H9 (cell line): ENCODE measurements at regions not wholly inside any gene's neighbourhood (a gene's known extent, or its start where the extent isn't known, plus 50 kb on each side); places are given as distances from the start of the nearest gene placed in this dataset.

Experiments
- DNase-seq: peaks from one replicate; pipeline ENCODE4 v3.0.0-alpha.2; 2017
- H2AFZ ChIP-seq: one replicate; pipeline ENCODE4 v1.6.1; 2013; ENCODE audit warnings: mild to moderate bottlenecking, low read length, control low read depth, moderate library complexity
- H2AK5ac ChIP-seq: 2 replicates; pipeline ENCODE4 v1.6.1; 2013; ENCODE audit warnings: low read length, control low read depth, mixed read lengths; ENCODE audit not compliant: insufficient read length
- H2BK120ac ChIP-seq: one replicate; pipeline ENCODE4 v1.6.1; 2013; ENCODE audit warnings: low read depth, mild to moderate bottlenecking, low read length, control low read depth, inconsistent platforms; ENCODE audit not compliant: poor library complexity, severe bottlenecking
- H2BK12ac ChIP-seq: 2 replicates; pipeline ENCODE4 v1.6.1; 2013; ENCODE audit warnings: low read length, control low read depth, mixed read lengths, low read depth; ENCODE audit not compliant: insufficient read length
- H2BK15ac ChIP-seq: 2 replicates; pipeline ENCODE4 v1.6.1; 2013; ENCODE audit warnings: low read depth, low read length, control low read depth
- H2BK20ac ChIP-seq: one replicate; pipeline ENCODE4 v1.6.1; 2013; ENCODE audit warnings: low read depth, mild to moderate bottlenecking, low read length, control low read depth, inconsistent platforms; ENCODE audit not compliant: poor library complexity, severe bottlenecking
- H2BK5ac ChIP-seq: 2 replicates; pipeline ENCODE4 v1.6.1; 2013; ENCODE audit warnings: low read length, control low read depth, mixed read lengths; ENCODE audit not compliant: insufficient read length
- H3K14ac ChIP-seq: 2 replicates; pipeline ENCODE4 v1.6.1; 2013; ENCODE audit warnings: low read length, control low read depth; ENCODE audit not compliant: insufficient read depth
- H3K18ac ChIP-seq: 2 replicates; pipeline ENCODE4 v1.6.1; 2013; ENCODE audit warnings: low read depth, mild to moderate bottlenecking, mixed read lengths, low read length, control low read depth; ENCODE audit not compliant: insufficient read length
- H3K23ac ChIP-seq: 2 replicates; pipeline ENCODE4 v1.6.1; 2013; ENCODE audit warnings: low read length, control low read depth, mixed read lengths, low read depth; ENCODE audit not compliant: insufficient read length
- H3K23me2 ChIP-seq: 2 replicates; pipeline ENCODE4 v1.6.1; 2013; ENCODE audit warnings: low read depth, mild to moderate bottlenecking, mixed read lengths, low read length, control low read depth; ENCODE audit not compliant: insufficient read length, poor library complexity, severe bottlenecking
- H3K27ac ChIP-seq: 2 replicates; pipeline ENCODE4 v1.5.1; 2013; ENCODE audit warnings: low read length, control low read depth, mixed read lengths, low read depth; ENCODE audit not compliant: insufficient read length
- H3K27me3 ChIP-seq: 2 replicates; pipeline ENCODE4 v1.6.1; 2013; ENCODE audit warnings: low read length, control low read depth, inconsistent platforms; ENCODE audit not compliant: insufficient read depth
- H3K4ac ChIP-seq: 2 replicates; pipeline ENCODE4 v1.6.1; 2013; ENCODE audit warnings: low read depth, mild to moderate bottlenecking, control low read depth, inconsistent platforms, low read length, moderate library complexity
- H3K4me1 ChIP-seq: 2 replicates; pipeline ENCODE4 v1.6.1; 2013; ENCODE audit warnings: low read length, control low read depth, inconsistent platforms; ENCODE audit not compliant: insufficient read depth
- H3K4me2 ChIP-seq: 2 replicates; pipeline ENCODE4 v1.6.1; 2013; ENCODE audit warnings: low read length, control low read depth, mixed read lengths; ENCODE audit not compliant: insufficient read length, insufficient read depth
- H3K56ac ChIP-seq: 2 replicates; pipeline ENCODE4 v1.6.1; 2013; ENCODE audit warnings: low read depth, mild to moderate bottlenecking, mixed read lengths, low read length, control low read depth; ENCODE audit not compliant: insufficient read length
- H3K79me1 ChIP-seq: 2 replicates; pipeline ENCODE4 v1.6.1; 2013; ENCODE audit warnings: low read depth, mild to moderate bottlenecking, moderate library complexity, low read length, control low read depth, inconsistent platforms; ENCODE audit not compliant: insufficient read depth, poor library complexity, severe bottlenecking
- H3K79me2 ChIP-seq: 2 replicates; pipeline ENCODE4 v1.6.1; 2013; ENCODE audit warnings: low read length, control low read depth, inconsistent platforms; ENCODE audit not compliant: insufficient read depth
- H3K9ac ChIP-seq: 2 replicates; pipeline ENCODE4 v1.6.1; 2013; ENCODE audit warnings: low read length, control low read depth, mixed read lengths; ENCODE audit not compliant: insufficient read length; ENCODE audit errors: extremely low read depth
- H3K9me3 ChIP-seq: one replicate; pipeline ENCODE4 v1.6.1; 2013; ENCODE audit warnings: low read depth, low read length, inconsistent platforms; ENCODE audit not compliant: control insufficient read depth
- H3T11ph ChIP-seq: one replicate; pipeline ENCODE4 v1.6.1; 2013; ENCODE audit warnings: mild to moderate bottlenecking, low read length, control low read depth, inconsistent platforms
- H4K20me1 ChIP-seq: one replicate; pipeline ENCODE4 v1.6.1; 2013; ENCODE audit not compliant: control insufficient read depth, insufficient read length, insufficient read depth
- H4K5ac ChIP-seq: 2 replicates; pipeline ENCODE4 v1.6.1; 2013; ENCODE audit warnings: low read depth, mild to moderate bottlenecking, mixed read lengths, low read length, control low read depth; ENCODE audit not compliant: insufficient read length
- H4K8ac ChIP-seq: replicated peaks from 2 replicates; pipeline ENCODE4 v1.6.1; 2013; ENCODE audit warnings: low read length, control low read depth, mixed read lengths, low read depth; ENCODE audit not compliant: insufficient read length
- H4K91ac ChIP-seq: 2 replicates; pipeline ENCODE4 v1.6.1; 2013; ENCODE audit warnings: low read depth, mild to moderate bottlenecking, moderate library complexity, mixed read lengths, low read length, control low read depth; ENCODE audit not compliant: insufficient read length
- H3K27ac Mint-ChIP-seq, 3 experiments: 2 replicates in 2 of 3; 3 replicates in 1 of 3; pipeline ENCODE4 v1.8.0; 2020 to 2021; ENCODE audit warnings: mixed read lengths in 3 of 3, mild to moderate bottlenecking in 1 of 3, moderate library complexity in 1 of 3
- H3K27me3 Mint-ChIP-seq: 2 replicates; pipeline ENCODE4 v1.8.0; 2021; ENCODE audit warnings: low read depth, mild to moderate bottlenecking, moderate library complexity, mixed read lengths
- H3K36me3 Mint-ChIP-seq, 3 experiments: 2 replicates in 2 of 3; 3 replicates in 1 of 3; pipeline ENCODE4 v1.8.0; 2020 to 2021; ENCODE audit warnings: low read depth in 3 of 3, mixed read lengths in 3 of 3; ENCODE audit not compliant: insufficient read depth in 1 of 3
- H3K4me1 Mint-ChIP-seq, 2 experiments: 2 replicates each; pipeline ENCODE4 v1.8.0; 2020; ENCODE audit warnings: mixed read lengths in 2 of 2
- H3K4me3 Mint-ChIP-seq, 2 experiments: 2 replicates in 1 of 2; 3 replicates in 1 of 2; pipeline ENCODE4 v1.8.0; 2020 to 2021; ENCODE audit warnings: mild to moderate bottlenecking in 2 of 2, mixed read lengths in 2 of 2, moderate library complexity in 1 of 2
- H3K9me3 Mint-ChIP-seq, 2 experiments: 2 replicates in 1 of 2; 3 replicates in 1 of 2; pipeline ENCODE4 v1.8.0; 2020; ENCODE audit warnings: mild to moderate bottlenecking in 2 of 2, mixed read lengths in 2 of 2, moderate library complexity in 1 of 2
- CTCF ChIP-seq: fragments of 200-600 bp; sonication (generic); conservative IDR thresholded peaks from 3 replicates; pipeline ENCODE4 v1.8.0; 2021; ENCODE audit warnings: antibody characterized with exemption, mild to moderate bottlenecking
- WGBS: extraction: QIAGEN DNeasy Blood & Tissue Kit; methylation state at CpG from one replicate; pipeline ENCODE4 v1.1.7; 2013; ENCODE audit warnings: missing lambda C conversion rate, low lambda C conversion rate, mixed read lengths; ENCODE audit not compliant: insufficient read length; ENCODE audit errors: extremely low coverage; 5-methylcytosine and 5-hydroxymethylcytosine counted together

GRCh38 chr1:50257029-50257428 lies 148.3 kb downstream of the ELAVL4 start:
- Histone ChIP-seq H4K20me1 (no peaks in the 10 kb centered on the region), H2BK15ac (no peak overlapping the region), H2BK12ac (no peak overlapping the region), H3K27me3 (no peaks in the 10 kb centered on the region), H3K4me2 (no peak overlapping the region), H2BK5ac (no peak overlapping the region), H2BK120ac (no peak overlapping the region), H4K8ac (no peak overlapping the region), H3K23ac (no peak overlapping the region), H4K5ac (no peak overlapping the region), H3K14ac (no peak overlapping the region), H4K91ac (no peak overlapping the region), H3K9ac (no peak overlapping the region), H3K4ac (no peak overlapping the region), H2BK20ac (no peak overlapping the region), H3K9me3 (no peaks in the 10 kb centered on the region), H3K23me2 (no peaks in the 10 kb centered on the region), H2AFZ (no peak overlapping the region), H3K27ac (no peak overlapping the region), H3K79me1 (no peaks in the 10 kb centered on the region), H3K56ac (no peak overlapping the region), H3K18ac (no peak overlapping the region), H2AK5ac (no peak overlapping the region), H3T11ph (no peak overlapping the region), H3K4me1 (no peaks in the 10 kb centered on the region), H3K79me2 (no peaks in the 10 kb centered on the region)
- Mint-ChIP-seq H3K27ac (no peak overlapping the region), H3K4me3 (no peak overlapping the region), H3K27me3 (no peaks in the 10 kb centered on the region; the same call in 1 of the 2 replicates), H3K9me3 (peaks cover 0 to 64% of the 10 kb centered on the region in 2 experiments; a peak in 2 of 5 replicates), H3K36me3 (peaks cover 0 to 27% (median 0%) of the 10 kb centered on the region in 3 experiments; a peak in 2 of 7 replicates), H3K4me1 (no peaks in the 10 kb centered on the region)
- no peak for DNase-seq
- no peak for TF ChIP-seq CTCF
- no CpG with 5 or more reads among the region's 1 CpG for whole genome bisulfite sequencing
